Erythroblast (primary cell): ENCODE measurements at regions not wholly inside any gene's neighbourhood (a gene's known extent, or its start where the extent isn't known, plus 50 kb on each side); places are given as distances from the start of the nearest gene placed in this dataset.

Experiments used
- GATA1 ChIP-seq: IDR thresholded peaks from 2 replicates; pipeline ENCODE4 v1.6.1; 2011; ENCODE audit warnings: low read depth, mild to moderate bottlenecking, control low read depth, low read length, moderate library complexity
- POLR2A ChIP-seq: IDR thresholded peaks from 2 replicates; pipeline ENCODE4 v1.6.1; 2011; ENCODE audit warnings: mild to moderate bottlenecking, low read length

DNA sequence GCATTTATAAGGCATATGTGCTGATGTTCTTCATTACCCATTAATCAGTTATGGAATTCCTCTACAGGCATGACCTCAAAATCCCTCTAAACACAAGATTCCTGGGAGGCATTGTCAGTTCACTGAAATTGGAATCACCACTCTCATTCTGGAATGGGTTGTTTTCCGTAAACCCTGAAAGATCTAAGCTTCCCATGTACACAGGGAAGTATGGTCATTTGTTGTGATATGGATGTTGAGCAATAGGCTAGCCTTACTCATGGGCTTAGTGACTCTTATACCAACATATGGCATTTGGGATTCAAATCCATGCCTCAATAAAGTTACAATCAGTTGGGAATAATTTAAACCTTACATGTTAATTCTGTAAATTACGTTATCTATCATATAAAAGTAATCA is 258.0 kb downstream of the XPNPEP1 start:
- TF ChIP-seq POLR2A (no peak), GATA1 (no peak)
